HCT116 (cell line): ENCODE measurements at regions not wholly inside any gene's neighbourhood (a gene's known extent, or its start where the extent isn't known, plus 50 kb on each side); places are given as distances from the start of the nearest gene placed in this dataset.

Experiments
- EZH2phosphoT487 ChIP-seq: fragments of 200-600 bp; IDR thresholded peaks from 2 replicates; pipeline ENCODE4 v1.6.1; 2018; ENCODE audit warnings: antibody characterized with exemption, borderline replicate concordance
- POLR2AphosphoS5 ChIP-seq: IDR thresholded peaks from 2 replicates; pipeline ENCODE4 v1.6.1; 2011; ENCODE audit warnings: mild to moderate bottlenecking, low read depth, low read length, moderate library complexity
- YY1 ChIP-seq: IDR thresholded peaks from 2 replicates; pipeline ENCODE4 v1.6.1; 2011; ENCODE audit warnings: low read length, low read depth, moderate library complexity, mild to moderate bottlenecking; ENCODE audit not compliant: insufficient replicate concordance; ENCODE audit errors: extremely low read depth
- TF ChIP-seq, protein P1 (sequence below), 3 experiments: fragments of 200-600 bp in 1 of 3; sonication (generic) in 1 of 3; IDR thresholded peaks in 2 of 3; conservative IDR thresholded peaks in 1 of 3; 2 replicates each; pipeline ENCODE4 v1.5.1; 2012 to 2017; ENCODE audit warnings: low read depth in 2 of 3, low read length in 2 of 3, antibody characterized with exemption in 1 of 3, borderline replicate concordance in 1 of 3, control low read depth in 1 of 3, mild to moderate bottlenecking in 1 of 3, mixed read lengths in 1 of 3, mixed run types in 1 of 3, moderate library complexity in 1 of 3; ENCODE audit not compliant: insufficient read depth in 1 of 3
- TF ChIP-seq, protein P2 (sequence below): IDR thresholded peaks from 2 replicates; pipeline ENCODE4 v1.6.1; 2012

DNA sequence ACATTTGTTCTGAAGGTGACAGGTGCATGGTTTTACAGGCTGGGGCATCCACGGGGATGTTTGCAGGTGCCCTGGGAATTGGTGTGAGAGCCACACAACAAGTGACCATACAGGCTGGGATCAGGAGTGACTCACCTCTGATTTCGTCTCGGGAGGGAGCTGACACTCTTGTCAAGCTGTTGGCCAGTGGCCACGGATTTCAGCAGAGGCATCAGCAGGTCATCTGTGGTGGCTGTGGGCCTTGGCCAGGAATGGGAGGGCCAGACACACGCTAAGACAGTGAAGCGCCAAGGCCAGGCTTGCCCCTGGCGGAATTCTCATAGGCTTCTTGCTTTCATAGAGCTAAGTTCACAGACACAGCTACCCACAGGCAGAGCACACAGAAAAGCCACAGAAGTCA is 108.6 kb downstream of the HSPH1 start:
- TF ChIP-seq POLR2AphosphoS5 (no peak), EZH2phosphoT487 (no peak), YY1 (no peak)
- TF ChIP-seq, protein P1, sequence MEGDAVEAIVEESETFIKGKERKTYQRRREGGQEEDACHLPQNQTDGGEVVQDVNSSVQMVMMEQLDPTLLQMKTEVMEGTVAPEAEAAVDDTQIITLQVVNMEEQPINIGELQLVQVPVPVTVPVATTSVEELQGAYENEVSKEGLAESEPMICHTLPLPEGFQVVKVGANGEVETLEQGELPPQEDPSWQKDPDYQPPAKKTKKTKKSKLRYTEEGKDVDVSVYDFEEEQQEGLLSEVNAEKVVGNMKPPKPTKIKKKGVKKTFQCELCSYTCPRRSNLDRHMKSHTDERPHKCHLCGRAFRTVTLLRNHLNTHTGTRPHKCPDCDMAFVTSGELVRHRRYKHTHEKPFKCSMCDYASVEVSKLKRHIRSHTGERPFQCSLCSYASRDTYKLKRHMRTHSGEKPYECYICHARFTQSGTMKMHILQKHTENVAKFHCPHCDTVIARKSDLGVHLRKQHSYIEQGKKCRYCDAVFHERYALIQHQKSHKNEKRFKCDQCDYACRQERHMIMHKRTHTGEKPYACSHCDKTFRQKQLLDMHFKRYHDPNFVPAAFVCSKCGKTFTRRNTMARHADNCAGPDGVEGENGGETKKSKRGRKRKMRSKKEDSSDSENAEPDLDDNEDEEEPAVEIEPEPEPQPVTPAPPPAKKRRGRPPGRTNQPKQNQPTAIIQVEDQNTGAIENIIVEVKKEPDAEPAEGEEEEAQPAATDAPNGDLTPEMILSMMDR (IDR thresholded peaks at IDR 0.05 in 2 of 3, conservative IDR thresholded peaks at IDR 0.05 in 1 of 3; ENCODE audit: borderline replicate concordance in 1 of 3, insufficient read depth in 1 of 3, low read depth in 2 of 3, low read length in 2 of 3) = no peak
- TF ChIP-seq, protein P2, sequence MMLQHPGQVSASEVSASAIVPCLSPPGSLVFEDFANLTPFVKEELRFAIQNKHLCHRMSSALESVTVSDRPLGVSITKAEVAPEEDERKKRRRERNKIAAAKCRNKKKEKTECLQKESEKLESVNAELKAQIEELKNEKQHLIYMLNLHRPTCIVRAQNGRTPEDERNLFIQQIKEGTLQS = no peak
